VCaP (cell line): ENCODE measurements at regions not wholly inside any gene's neighbourhood (a gene's known extent, or its start where the extent isn't known, plus 50 kb on each side); places are given as distances from the start of the nearest gene placed in this dataset.

Source experiments
- H3K27ac ChIP-seq: fragments of 450-650 bp; 2 replicates; pipeline ENCODE4 v1.5.1; 2017
- CTCF ChIP-seq: fragments of 450-650 bp; conservative IDR thresholded peaks from 2 replicates; pipeline ENCODE4 v1.5.1; 2017; ENCODE audit warnings: mild to moderate bottlenecking, moderate library complexity

GRCh38 chr14:101284711-101285110, 276.6 kb upstream of the DIO3 start:
- TF ChIP-seq CTCF: no peak
- no peak overlapping the region for H3K27ac ChIP-seq

- no peak overlapping the region for H3K27ac ChIP-seq
- no peak for TF ChIP-seq CTCF
Observed at GRCh38 chr14:101286271-101287018, 274.9 kb upstream of the DIO3 start.

GRCh38 chr14:101288436-101289229, 272.7 kb upstream of the DIO3 start:
- no peak for TF ChIP-seq CTCF
- no peak overlapping the region for H3K27ac ChIP-seq

- TF ChIP-seq CTCF: no peak
- no peak overlapping the region for H3K27ac ChIP-seq
Observed at GRCh38 chr14:101289230-101289690, 272.0 kb upstream of the DIO3 start.

GRCh38 chr14:101289911-101290310, 271.4 kb upstream of the DIO3 start:
- H3K27ac ChIP-seq: no peak overlapping the region
- TF ChIP-seq CTCF: no peak

- no peak for TF ChIP-seq CTCF
- H3K27ac ChIP-seq: no peak overlapping the region
Observed at GRCh38 chr14:101290611-101291010, 270.7 kb upstream of the DIO3 start.

- no peak for TF ChIP-seq CTCF
- H3K27ac ChIP-seq: peak overlapping the region; percentile 54; the same call in 1 of the 2 replicates
Observed at GRCh38 chr14:101291390-101291789, 269.9 kb upstream of the DIO3 start.
